Fibroblast of skin of right quadriceps (primary cell): ENCODE measurements at regions not wholly inside any gene's neighbourhood (a gene's known extent, or its start where the extent isn't known, plus 50 kb on each side); places are given as distances from the start of the nearest gene placed in this dataset.

Experiments
- DNase-seq: peaks from one replicate; pipeline ENCODE4 v3.0.0-alpha.2; 2013

DNA sequence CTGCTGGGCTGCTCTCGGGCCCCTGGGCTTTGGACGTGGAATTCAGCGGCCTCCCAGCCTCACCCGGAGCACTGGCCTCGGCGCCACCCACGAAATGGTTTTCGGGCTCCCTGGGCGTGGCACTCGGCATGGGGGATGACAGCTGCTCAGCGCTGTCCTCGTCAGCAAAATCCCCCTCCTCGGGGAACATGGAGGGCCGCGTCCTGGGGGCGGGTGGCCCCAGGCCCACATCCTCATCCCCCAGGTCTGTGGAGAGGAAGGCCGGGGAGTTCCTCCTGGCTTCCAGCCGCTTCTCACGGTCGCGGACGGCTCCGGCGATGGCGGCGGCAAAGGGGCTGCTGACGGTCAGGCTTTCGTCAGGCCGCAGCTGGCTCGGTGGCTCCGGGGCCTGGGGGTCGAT is 88.4 kb downstream of the CTTN start:
- no peak for DNase-seq

DNA sequence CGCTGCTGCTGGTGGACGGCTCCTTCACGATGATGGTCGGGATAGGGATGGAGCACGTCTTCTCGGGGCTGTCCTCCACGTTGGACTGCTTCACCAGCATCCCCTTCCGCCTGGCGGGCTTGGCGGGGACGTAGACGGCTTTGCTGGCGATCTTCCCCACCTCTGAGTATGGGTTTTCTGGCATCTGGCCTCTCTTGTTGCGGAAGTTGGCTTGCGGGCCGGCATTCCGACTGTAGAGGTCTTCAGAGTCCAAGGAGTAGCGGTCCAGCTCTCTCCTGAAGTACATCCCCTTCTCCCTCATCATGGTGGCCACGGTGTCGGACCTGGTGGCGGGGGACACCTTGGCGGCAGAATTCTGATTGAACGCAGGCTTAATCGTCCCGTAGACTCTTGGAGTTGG is 88.8 kb downstream of the CTTN start:
- DNase-seq, result no peak

DNA sequence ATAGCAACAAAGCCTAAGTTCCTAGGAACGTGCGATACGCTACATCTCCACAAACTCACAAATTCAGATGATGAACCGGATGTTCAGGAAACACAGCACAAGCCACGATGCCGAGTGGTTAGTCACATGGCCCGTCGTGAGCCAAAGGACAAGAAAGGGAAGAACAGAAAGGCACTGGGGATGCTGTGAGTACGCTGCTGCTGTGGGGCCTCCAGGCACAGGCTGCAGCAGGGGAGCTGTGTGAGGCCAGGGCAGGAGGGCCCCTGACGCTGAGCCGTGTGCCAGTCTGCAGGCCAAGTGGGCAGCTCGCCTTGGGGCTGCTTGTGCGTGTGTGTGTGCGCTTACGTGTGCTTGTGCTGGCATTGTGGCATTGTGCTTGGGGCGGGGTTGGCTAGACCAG is 89.4 kb downstream of the CTTN start:
- no peak for DNase-seq

DNA sequence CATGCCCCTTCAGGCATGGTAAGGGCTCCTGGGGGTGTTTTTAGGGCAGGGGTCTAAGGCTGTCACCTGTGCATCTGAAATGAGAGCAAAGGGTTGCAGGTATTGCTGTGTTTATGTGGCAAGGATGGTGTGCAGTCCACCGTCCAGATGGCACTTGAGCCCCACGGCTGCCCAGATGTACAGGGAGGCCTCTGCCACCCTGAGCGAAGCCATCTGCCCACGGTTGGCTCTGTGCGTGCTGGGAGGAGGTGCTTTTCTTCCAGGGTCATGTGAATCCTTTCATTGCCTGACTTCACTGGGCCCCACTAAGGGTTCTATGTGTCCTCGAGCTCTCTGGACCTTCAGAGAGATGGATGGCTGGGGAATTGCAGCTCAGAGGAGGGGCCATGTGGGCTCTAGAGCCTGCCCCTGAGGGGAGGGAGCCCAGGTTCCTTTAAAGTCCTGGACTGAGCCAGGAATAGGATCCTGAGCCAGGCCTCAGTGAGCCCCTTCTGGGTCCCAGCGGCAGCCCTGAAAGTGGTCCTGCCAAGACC is 89.9 kb downstream of the CTTN start:
- no peak for DNase-seq

DNA sequence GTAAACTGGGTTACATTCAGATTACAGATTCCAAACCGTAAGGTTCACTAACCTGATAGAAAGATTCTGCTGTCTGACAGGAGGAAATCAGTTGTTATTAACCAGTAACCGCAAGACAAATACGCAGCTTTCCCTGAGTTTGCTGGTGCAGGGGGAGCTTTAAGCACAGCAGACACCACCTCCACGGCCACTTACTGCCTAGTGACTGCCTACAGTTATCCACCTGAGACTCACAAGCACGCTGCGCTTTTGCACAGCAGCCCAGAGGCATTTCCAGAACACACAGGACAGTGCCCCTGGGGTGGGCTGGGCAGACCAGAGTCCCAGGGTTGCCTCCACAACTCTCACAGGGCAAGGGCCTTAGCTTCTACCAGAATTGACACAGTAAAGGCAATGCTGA is 90.9 kb downstream of the CTTN start:
- no peak for DNase-seq

DNA sequence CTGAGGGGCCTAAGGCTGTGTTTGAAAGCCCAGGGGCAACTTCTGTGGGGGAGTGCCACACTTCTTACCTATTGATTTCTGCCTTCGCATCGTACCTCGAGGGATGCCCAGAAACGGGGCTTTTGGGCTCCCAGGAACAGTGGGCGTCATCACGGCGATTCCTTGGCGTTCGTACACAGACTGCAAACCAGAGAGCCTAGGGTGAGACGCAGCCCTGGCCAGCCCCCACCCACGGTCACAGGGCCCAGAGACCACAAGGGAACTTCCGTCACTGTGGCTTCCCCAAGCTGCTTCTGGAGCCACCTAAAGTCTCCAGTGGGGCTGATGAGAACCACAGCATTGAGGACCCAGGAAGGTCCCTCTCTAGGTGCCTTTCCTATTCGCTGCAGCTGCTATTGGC is 91.9 kb downstream of the CTTN start:
- DNase-seq, result no peak

DNA sequence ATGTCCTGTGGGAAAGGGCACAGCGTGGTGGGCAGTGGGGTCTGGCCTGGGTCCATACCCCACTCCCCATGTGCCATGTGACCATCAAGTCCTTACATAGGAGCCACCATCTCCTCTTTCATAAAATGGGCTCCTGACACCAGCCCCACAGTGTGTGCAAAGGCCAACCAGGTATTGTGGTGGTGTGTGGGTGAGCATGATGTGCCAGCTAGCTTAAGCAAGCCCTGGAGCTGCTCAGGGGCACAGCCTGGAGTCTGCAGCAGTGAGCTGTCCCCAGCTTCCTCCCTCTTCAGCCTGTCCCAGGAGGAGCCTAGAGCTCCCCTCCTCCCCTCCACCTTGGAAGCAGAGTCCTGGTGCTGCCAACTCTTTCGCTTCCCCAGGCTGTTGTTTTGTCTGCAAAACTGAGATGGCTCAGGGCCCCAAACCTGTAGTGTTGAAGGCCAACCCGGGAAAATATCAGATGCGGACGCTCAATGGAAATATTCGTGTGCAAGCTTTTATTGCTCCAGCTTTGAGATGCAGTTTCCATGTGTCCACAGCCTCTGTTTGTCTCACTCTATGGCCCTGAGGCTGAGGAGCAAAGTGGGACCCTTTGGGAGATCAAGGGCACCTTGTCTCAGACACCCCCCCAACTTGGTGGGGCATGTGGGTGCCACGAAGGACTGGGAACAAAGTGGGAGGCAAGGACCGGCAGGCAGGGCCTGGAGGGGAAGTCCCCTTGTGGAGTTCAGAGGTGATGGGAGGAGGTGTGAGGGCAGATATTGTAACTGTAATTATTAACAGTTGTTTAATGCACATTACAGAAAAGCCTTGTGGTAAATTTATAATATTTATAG is 92.6 kb downstream of the CTTN start:
- DNase-seq, result no peak

DNA sequence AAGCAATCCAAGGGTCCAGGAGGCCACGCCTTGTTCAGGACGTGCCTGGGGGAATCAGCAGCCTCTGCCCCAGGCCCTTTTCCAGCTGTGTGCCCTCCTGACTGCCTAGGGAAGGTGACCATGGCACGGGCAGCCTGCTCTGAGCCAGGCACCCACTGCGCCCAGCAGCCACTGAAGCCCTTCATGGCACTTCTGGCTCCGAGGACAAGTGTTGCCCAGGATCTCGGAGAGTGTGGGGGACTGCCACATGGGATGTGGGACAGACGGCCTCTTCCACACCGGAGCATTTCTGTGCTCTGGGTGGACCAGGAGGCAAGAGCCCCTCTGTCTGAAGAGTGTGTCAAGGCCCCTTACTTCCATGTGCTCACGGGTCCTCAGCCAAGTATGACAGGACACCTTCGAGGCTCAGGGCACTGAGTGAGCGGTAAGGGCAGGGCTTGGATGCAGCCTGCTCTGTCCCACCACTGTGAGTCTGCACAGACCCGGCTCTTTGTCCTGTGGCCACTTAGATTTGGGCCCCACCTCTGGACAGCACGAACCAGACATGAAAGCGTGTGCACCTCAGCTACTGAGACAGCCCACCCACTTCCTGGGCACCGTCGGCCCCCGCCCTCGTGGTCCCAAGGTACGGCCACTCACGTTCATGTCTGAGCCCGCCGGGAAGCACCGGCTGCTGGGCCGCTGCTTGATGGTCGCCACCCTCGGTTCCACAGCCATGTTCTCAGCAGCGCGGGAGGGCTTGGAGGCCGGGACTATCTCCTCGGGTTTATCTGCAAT is 93.6 kb downstream of the CTTN start:
- no peak for DNase-seq

DNA sequence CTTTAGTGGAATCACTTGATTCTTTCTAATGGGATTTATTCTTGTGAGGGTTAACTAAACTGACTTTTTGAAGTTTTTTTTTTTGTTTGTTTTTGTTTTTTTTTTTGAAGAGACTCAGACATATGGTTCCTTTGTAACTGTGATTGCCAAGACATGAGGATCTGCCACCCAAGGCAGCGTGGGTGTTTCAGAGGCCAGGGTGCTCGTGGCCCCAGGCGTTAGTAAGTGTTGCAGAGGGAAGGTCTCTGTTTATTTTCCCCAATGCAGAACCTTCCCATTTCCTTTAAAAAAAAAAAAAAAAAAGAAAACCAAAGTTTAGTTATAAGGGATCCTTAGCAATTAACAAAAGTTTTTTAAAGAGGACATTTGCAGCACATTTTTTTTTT is 94.8 kb downstream of the CTTN start:
- DNase-seq, result no peak

DNA sequence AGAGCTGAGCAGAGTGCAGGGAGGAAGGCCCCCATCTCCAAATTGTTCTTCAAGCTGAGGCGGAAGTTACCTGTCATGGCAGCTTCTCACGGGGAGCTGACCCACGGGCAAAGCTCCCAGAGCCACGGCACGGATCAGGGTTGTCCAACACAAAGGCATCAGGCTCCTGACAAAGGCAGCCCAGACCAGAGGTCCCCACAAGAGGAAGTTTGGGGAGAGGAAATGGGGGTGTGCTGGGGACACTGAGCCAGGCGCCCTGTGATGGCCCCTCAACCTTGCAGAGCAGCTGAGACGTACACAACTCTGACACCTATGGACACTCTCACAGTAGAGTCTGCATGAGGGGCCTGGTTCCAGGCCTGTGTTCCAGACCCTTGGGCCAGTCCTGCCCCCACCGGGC is 95.6 kb downstream of the CTTN start:
- DNase-seq, result no peak

DNA sequence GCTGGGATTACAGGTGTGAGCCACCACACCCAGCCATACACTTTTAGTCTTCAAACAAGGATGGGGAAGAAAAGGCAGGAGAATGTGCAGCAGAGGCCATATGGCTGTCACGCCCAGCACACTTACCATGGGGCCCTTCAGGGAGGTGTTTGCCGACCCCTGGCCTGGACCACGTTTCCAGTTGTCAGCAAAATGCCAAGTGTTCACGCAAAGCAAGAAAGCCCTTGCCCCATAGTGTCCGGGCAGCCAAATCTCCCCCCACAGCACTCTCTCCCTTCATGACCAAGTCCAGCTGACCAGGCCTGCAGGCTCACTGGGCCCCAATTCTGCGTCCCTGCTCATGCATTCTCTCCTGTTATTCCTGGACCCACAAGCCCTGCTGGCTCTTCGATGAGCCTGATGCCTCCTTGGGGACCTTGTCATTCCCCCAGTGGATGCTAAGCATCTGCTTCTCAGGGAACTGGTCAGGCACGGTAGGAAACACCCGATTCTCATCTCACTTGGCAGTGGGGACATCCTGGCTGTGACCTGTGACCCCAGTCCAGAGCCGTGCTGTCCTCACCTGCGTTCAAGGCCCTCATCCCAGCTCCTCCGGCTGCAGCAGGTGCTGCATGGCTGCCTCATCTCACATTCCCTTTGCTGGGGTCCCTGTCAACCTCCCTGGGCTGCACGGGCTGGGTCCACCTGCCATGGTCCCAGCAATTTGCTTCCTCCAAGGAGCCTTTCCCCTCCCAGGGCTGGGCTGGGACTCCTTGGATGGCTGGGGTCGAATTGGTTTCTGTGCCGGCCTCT is 96.4 kb downstream of the CTTN start:
- DNase-seq, result no peak

DNA sequence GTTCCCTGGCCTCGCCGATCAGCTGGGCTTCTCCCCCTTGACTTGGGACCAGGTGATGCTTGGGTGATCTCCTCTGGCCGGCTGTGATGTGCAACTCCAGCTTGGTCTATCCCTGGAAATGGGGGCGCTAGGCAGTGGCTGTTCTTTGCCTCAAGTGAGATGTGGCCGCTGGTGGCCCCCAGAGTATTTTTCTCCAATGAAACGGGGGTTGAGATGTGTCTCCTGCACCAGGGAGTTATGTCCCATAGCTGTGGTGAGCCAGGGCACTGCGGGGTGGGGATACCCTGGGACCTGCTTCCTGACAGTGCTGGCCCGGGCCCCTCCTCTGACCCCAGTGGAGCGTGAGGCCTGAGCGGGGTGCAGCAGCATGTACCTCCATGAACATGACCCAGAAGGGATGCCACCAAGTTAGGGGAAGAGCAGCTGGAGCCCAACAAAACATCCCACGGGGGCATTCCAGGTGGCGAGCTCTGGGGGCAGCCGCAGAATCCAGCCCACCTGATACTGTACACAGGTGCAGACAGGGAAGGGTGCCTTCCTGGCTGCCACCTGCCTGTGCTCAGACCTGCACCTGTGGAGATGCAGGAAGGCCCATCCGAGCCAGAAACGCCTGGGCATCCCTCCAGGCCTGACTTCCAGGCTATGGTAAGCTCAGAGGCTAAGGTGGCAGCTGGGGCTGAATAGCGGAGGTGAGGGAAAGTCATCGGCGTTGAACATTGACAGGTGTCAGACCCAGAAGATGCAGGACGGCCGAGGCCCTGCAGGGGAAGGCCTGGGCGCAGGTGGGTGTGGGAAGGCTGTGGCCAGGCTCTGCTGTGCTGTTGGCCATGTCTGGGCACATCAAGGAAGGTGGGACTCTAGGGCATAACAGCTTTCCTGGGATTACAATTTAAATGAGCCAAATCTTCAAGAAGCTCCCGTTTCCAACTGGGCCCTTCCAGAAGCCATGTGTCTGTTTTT is 97.3 kb downstream of the CTTN start:
- no peak for DNase-seq

DNA sequence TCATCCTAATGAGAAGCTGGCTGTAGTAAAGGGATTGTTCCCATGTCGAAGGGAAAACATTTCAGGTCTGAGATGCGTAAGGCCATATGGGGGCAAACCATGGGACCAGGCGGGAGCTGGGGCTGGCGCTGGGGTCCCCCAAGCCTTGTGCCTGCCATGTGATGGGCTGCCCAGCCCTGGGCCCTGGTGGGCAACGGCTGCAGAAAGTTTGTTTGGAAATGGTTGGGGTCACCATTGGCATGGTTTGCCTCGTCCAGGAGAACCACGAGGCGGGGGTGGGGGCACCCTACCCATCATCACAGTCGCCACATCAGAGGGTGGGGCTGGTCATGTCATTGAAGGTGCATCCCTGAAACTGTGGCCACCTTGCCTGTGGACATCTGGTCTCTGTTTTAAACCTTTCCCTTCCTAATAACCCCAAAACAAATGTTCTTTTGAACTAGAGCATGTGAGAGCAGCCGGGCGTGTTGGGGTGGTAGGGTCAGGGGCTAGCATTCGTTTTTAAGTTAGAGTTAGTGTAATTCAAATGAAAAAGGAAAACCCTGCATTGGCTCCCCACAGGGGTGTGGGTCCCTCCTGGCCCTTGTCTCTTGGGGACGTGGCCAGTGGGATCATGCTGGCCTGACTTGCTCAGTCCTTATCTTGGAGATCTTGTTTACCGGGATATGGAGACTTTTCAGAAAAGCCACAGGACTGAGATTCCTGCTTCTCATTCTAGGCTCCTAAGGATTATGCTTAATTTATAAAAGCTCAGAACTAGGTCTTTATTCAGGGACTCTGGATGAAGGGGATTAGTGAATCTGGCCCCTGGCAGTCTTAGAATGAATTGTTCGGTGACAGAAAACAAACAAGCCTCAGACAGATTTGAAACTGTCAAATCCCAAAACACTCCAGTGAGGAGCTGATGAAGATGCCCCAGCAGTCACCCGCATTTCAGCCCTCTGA is 98.5 kb downstream of the CTTN start:
- no peak for DNase-seq

DNA sequence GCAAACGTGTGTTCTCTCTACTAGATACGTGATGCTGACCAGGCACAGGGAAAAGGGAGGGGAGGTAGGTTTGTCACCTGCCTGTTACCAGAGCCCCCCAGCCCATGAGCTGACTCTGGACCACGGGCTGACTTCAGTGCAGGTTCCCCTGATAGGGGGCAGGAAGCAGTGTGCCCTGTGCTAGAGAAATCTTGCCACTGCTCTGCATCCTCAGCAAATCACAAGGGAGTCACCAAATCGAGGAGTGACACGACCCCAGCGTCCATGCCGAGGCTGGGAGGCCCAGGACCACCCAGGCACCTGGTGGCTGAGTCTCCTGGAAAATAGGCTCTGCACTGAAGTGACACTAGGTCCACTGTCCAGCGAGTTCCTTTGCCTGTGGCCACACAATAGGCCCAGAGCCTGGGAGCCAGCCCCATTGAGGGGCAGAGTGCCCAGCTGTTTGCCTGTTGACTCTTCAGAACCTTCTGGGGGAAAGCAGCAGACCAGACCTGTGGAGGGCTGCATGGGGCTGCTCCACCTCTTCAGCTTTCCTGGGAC is 99.3 kb downstream of the CTTN start:
- DNase-seq, result no peak

DNA sequence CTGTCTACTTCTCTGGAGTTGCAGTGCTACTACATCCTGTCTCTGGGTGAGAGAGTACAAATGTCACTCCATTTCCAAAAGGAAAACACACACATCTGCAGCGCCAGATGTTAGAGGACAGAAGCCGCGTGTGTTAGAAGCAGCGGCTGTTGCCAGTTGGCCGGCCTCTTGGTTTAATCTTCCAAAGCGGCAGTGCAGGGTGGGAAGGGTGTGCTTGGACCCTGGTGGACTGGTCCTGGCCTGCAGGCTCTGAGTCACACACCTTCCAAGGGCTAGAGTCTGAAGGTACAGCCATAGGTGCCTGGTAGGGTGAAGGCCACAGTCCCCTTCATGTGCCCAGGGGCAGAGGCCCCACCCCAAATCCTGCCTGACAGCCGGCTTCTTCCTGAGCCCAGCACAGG is 99.8 kb downstream of the CTTN start:
- no peak for DNase-seq

DNA sequence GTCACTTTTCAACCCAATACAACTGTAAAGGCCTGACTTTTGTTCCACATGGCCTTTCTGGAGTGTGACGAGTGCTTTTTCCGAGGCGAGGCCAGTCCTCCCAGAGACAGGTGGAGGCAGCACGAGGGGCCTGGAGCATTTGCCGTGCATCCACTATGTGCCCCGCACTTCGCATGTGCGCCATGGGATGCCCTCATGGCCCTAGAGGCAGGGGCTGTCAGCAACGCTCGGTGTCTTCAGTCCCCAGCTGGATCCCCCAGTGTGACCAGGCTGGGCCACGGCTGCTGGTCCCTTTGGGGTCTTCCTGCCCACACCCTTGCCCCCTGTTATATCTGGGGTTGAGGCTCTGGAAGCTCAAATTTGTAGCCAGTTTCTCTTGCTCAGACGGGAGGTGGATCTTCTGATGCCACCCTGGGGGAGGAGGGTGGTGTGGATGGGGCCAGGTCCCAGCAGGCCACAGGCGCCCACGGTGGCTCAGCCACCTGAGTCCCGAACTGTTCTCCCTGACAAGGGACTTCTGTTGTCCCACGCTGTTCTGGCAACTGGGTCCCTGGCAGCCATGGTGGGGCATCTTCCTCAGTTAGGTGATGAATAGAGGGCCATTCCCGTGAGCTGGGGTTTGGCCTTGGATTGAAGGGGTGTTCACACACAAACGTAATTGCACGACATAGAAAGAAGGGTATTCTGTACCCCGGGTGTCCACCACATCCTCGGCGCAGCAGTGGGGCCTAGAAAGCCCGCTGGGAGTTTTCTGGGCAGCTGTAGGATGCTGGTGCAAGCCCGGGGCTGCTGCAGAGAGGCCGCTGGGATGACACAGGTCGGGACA is 100.9 kb downstream of the CTTN start:
- DNase-seq, result no peak

DNA sequence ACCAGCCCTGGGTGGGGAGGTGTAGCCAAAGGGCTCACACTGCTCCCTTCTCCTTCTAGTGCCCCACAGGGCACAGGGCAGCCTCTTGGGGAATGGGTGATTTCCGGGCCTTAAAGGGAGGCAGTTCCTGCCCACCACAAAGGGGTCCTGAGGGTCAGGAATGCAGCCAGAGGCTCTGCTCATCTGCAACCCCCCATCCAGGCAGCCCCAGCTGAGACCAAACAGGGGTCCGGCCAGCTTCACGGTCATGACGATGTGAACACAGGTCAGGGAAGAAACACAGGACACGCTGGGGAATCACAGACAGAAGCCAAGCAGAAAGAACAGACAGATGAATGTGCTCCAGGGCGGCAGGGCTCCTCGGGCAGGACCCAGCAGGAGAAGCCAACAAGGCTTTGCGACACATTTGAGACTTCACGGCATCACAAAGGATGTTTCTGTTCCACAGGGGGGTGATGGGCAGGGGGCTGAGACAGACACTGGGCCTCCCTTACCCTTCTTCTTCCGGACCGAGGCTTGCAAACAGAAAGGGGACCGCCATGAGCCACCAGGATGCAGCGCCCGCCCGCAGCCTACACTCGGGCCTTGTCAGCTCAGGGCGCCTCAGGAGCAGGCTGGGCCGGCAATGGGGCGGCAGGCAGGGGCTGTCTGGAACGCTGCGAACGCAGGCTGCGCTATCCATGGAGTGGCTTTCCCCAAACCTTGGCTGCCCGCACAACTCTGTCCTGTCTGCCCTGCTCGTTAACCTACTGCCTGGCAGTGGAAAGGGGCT is 101.9 kb downstream of the CTTN start:
- no peak for DNase-seq

DNA sequence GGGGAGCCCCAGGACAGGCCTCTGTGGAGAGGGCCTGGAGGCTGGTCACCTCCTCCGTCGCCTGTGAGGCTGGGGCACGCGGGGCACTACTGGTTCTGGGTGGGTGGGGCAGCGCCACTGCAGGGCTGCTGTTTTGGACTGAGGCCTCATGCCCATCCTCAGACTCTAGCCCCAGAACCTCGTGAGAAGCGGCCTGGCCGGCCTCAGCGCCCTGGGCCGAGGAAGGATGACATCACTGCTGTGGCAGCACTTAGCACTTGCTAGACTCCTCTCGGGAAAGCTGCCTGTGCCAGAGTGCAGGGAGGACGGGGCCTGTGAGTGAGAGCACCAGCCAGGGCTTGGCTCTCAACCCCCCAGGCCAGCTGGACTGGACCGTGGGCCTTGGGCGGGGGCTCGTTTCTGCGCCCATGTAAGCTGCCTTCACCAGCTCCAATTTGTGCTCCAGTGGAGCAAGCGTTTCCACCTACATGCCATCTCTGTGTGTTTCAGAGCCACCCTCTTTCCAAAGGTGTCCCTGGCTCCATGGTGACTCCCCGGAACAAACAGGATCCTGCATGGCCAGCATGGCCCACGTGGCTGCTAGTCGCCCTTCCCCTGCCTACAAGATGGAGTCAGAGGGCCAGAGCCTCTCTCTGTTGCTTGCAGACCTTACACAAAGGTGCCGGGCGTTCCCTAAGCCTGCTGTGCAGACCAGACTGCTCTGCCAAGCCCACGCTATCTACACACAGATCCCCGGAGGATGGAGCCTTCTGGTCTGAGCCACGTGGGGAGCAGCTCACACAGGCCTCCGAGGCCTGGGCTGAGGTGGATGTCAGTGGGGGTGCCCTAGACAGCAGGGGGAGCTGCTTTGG is 102.9 kb downstream of the CTTN start:
- no peak for DNase-seq
